ENCODE measurements at regions not wholly inside any gene's neighbourhood (a gene's known extent, or its start where the extent isn't known, plus 50 kb on each side); places are given as distances from the start of the nearest gene placed in this dataset.

DNA sequence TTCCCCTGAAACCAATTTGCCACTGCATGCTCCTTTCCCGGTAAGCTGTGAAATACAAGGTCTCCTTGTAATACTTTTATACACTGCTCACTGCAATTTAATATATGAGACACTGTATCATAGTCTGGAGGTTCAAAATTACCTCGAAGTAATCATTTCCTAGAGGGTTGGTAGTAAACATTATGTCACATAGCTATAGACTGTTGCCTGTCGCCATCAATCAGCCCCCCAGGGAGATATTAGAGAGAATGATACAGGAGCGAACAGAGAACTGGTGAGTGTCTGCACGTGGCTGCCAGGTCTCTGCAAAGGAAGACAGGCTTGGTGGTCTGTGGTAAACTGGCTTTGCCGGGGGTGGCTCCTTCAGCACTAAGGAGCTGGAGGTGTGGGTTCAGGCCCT lies 165.5 kb upstream of the WSCD2 start:
- Histone ChIP-seq H3K4me3 (ENCODE audit: low read depth, low read length) (no peak overlapping the region), H3K27ac (ENCODE audit: low read depth, low read length) (no peak overlapping the region), H3K9me3 (ENCODE audit: control insufficient read depth, insufficient read depth, low read length) (no peaks in the 10 kb centered on the region), H3K27me3 (ENCODE audit: control insufficient read depth, insufficient read depth, low read length) (no peaks in the 10 kb centered on the region)
- ChIA-PET CTCF (no interaction called here), POLR2A (no interaction called here)
- DNase-seq (ENCODE audit: low read depth, low spot score), result no peak
- TF ChIP-seq, protein P1, sequence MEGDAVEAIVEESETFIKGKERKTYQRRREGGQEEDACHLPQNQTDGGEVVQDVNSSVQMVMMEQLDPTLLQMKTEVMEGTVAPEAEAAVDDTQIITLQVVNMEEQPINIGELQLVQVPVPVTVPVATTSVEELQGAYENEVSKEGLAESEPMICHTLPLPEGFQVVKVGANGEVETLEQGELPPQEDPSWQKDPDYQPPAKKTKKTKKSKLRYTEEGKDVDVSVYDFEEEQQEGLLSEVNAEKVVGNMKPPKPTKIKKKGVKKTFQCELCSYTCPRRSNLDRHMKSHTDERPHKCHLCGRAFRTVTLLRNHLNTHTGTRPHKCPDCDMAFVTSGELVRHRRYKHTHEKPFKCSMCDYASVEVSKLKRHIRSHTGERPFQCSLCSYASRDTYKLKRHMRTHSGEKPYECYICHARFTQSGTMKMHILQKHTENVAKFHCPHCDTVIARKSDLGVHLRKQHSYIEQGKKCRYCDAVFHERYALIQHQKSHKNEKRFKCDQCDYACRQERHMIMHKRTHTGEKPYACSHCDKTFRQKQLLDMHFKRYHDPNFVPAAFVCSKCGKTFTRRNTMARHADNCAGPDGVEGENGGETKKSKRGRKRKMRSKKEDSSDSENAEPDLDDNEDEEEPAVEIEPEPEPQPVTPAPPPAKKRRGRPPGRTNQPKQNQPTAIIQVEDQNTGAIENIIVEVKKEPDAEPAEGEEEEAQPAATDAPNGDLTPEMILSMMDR (IDR thresholded peaks at IDR 0.05; ENCODE audit: low read depth, low read length), result no peak

DNA sequence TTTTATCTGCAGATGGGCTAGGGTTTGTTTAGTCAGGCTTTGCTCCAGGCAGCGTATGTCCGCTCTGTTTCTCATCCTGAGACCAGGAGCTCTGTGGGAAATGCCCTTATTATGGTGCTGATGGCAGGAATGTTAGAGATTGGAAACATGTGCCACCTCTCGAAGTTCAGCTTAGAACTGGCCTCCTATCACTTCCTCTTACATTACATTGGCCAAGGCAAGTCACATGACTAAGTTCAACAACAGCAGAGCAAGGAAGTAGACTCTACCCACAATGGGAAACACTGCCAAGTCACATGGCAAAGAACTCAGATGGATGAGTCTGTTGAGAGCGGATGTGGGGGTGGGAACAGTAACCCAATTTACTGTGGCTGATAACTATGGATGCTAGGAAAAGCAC lies 161.9 kb upstream of the WSCD2 start:
- no peak overlapping the region for H3K4me3 ChIP-seq (ENCODE audit: low read depth, low read length)
- no peaks in the 10 kb centered on the region for H3K9me3 ChIP-seq (ENCODE audit: control insufficient read depth, insufficient read depth, low read length)
- POLR2A ChIA-PET, result no interaction called here
- TF ChIP-seq, protein P1 (IDR thresholded peaks at IDR 0.05; ENCODE audit: low read depth, low read length), result no peak
- CTCF ChIA-PET, result no interaction called here
- no peak overlapping the region for H3K27ac ChIP-seq (ENCODE audit: low read depth, low read length)
- no peaks in the 10 kb centered on the region for H3K27me3 ChIP-seq (ENCODE audit: control insufficient read depth, insufficient read depth, low read length)
- DNase-seq (ENCODE audit: low read depth, low spot score), result no peak

DNA sequence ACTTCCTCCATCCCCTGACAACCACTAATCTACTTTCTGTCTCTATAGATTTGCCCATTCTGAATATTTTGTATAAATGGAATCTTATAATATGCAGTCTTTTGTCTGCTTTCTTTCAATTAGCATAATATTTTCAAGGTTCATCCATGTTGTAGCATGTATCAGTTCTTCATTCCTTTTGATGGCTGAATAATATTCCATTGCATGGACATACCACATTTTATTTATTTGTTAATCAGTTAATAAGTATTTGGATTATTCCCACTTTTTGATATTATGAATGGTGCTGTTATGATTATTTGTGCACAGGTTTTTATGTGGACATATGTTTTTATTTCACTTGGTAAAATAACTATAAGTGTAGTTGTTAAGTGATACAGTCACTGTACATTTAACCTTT lies 155.1 kb upstream of the WSCD2 start:
- TF ChIP-seq, protein P1 (IDR thresholded peaks at IDR 0.05; ENCODE audit: low read depth, low read length), result no peak
- POLR2A ChIA-PET, result no interaction called here
- Histone ChIP-seq H3K27me3 (ENCODE audit: control insufficient read depth, insufficient read depth, low read length) (no peaks in the 10 kb centered on the region), H3K4me3 (ENCODE audit: low read depth, low read length) (no peak overlapping the region), H3K9me3 (ENCODE audit: control insufficient read depth, insufficient read depth, low read length) (no peaks in the 10 kb centered on the region), H3K27ac (ENCODE audit: low read depth, low read length) (no peak overlapping the region)
- no peak for DNase-seq (ENCODE audit: low read depth, low spot score)
- CTCF ChIA-PET, result no interaction called here

DNA sequence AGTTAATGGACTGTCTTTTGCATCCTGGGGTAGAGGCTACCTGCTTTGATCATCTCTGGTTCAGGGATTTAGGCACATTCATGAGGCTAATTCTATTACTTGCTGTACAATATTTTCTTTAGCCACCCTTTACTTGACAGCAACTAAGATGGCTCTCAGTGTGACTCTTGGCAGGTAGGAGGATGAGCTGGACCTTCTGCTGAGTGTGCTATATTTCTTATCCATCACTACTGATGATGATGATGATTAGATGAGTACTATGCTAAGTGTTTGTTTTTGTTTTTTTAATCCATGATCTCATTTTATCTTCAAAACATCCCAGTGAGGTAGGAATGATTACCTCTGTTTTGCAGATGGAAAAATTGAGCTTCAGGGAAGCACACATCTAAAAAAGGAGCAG lies 152.8 kb upstream of the WSCD2 start:
- H3K9me3 ChIP-seq (ENCODE audit: control insufficient read depth, insufficient read depth, low read length), result no peaks in the 10 kb centered on the region
- no peak for DNase-seq (ENCODE audit: low read depth, low spot score)
- H3K27me3 ChIP-seq (ENCODE audit: control insufficient read depth, insufficient read depth, low read length), result no peaks in the 10 kb centered on the region
- H3K27ac ChIP-seq (ENCODE audit: low read depth, low read length), result no peak overlapping the region
- TF ChIP-seq, protein P1 (IDR thresholded peaks at IDR 0.05; ENCODE audit: low read depth, low read length), result no peak
- ChIA-PET CTCF (no interaction called here), POLR2A (no interaction called here)
- no peak overlapping the region for H3K4me3 ChIP-seq (ENCODE audit: low read depth, low read length)

DNA sequence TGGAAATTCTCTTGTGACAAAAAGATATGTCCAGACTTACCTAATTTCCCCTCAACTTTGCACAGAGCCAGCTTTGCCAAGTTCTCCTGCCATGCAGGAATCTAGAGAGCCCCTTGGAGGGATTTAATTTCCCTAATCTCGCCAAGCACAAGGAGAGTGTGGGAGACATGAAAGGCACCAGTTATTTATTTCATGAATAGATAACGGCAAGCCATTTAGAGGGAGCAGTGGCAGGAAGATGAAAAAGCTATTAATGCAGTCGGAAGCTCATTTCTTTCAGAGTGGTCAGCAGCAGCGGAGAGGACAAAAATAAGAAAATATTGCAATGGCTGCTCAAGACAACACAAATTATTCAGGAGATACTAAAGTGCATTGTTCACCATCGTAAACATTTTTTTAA lies 150.9 kb upstream of the WSCD2 start:
- POLR2A ChIA-PET, result no interaction called here
- no peaks in the 10 kb centered on the region for H3K27me3 ChIP-seq (ENCODE audit: control insufficient read depth, insufficient read depth, low read length)
- no peaks in the 10 kb centered on the region for H3K9me3 ChIP-seq (ENCODE audit: control insufficient read depth, insufficient read depth, low read length)
- CTCF ChIA-PET, result no interaction called here
- no peak overlapping the region for H3K27ac ChIP-seq (ENCODE audit: low read depth, low read length)
- H3K4me3 ChIP-seq (ENCODE audit: low read depth, low read length), result no peak overlapping the region
- DNase-seq (ENCODE audit: low read depth, low spot score), result no peak
- TF ChIP-seq, protein P1 (IDR thresholded peaks at IDR 0.05; ENCODE audit: low read depth, low read length), result no peak

All from AG04450 (cell line).